A549 (cell line): ENCODE measurements at regions not wholly inside any gene's neighbourhood (a gene's known extent, or its start where the extent isn't known, plus 50 kb on each side); places are given as distances from the start of the nearest gene placed in this dataset.

Source experiments
- ATAC-seq, 2 experiments: fragments of 200-7000 bp in 1 of 2; fragments of >200 bp in 1 of 2; cut with Nextera tagmentation in 1 of 2; cut with Tn5 transposase in 1 of 2; 3 replicates each; pipeline versions ENCODE4 v1.8.0 to v1.9.1; 2018 to 2020; ENCODE audit warnings: mild to moderate bottlenecking in 1 of 2, moderate library complexity in 1 of 2
- CTCF ChIA-PET: fragments of 300-600 bp; sonication (Branson Sonifier 250); formaldehyde crosslinking; extraction: SDS; loops from one replicate; lab custom pipeline; 2021; ENCODE audit warnings: antibody characterized with exemption, inconsistent platforms; lab: Yijun Ruan, JAX
- POLR2A ChIA-PET: fragments of 350-600 bp; formaldehyde crosslinking; extraction: SDS; loops from one replicate; lab custom pipeline; 2021; ENCODE audit warnings: antibody characterized with exemption, inconsistent platforms; lab: Yijun Ruan, JAX
- DNase-seq, 2 experiments: peaks; one replicate each; pipeline versions ENCODE4 v3.0.0 to v3.0.0-alpha.2; 2011 to 2016; ENCODE audit warnings: low read depth in 1 of 2, low spot score in 1 of 2
- FAIRE-seq: peaks from 2 replicates; lab custom pipeline; 2011; peaks lifted over from hg19 to GRCh38; lab: Jason Lieb, UNC
- H3K27ac ChIP-seq, 2 experiments: fragments of >200 bp; sonication (Bioruptor Twin); formaldehyde crosslinking; 3 replicates each; pipeline ENCODE4 v1.5.1; 2016 to 2017
- H3K4me1 ChIP-seq: fragments of >200 bp; sonication (Bioruptor Twin); formaldehyde crosslinking; 3 replicates; pipeline ENCODE4 v1.6.1; 2016
- H3K4me2 ChIP-seq: fragments of >200 bp; sonication (Bioruptor Twin); formaldehyde crosslinking; 3 replicates; pipeline ENCODE4 v1.6.1; 2016
- H3K4me3 ChIP-seq: fragments of >200 bp; sonication (Bioruptor Twin); formaldehyde crosslinking; 3 replicates; pipeline ENCODE4 v1.5.1; 2016
- H3K9me3 ChIP-seq: fragments of >200 bp; sonication (Bioruptor Twin); formaldehyde crosslinking; 3 replicates; pipeline ENCODE4 v1.6.1; 2016
- CBX2 ChIP-seq: fragments of 200-600 bp; sonication (generic); IDR thresholded peaks from 2 replicates; pipeline ENCODE4 v1.6.1; 2016; ENCODE audit warnings: low read depth, mild to moderate bottlenecking, borderline replicate concordance
- CHD2 ChIP-seq: fragments of 150-350 bp; IDR thresholded peaks from 2 replicates; pipeline ENCODE4 v1.6.1; 2014; ENCODE audit warnings: low read length; ENCODE audit not compliant: partially characterized antibody
- E2F6 ChIP-seq: IDR thresholded peaks from 2 replicates; pipeline ENCODE4 v1.6.1; 2012; ENCODE audit warnings: low read depth, borderline replicate concordance
- ELK1 ChIP-seq: fragments of 150-350 bp; IDR thresholded peaks from 2 replicates; pipeline ENCODE4 v1.6.1; 2014; ENCODE audit warnings: low read depth, mild to moderate bottlenecking, low read length
- FOSL2 ChIP-seq, 2 experiments: fragments of 450-650 bp in 1 of 2; fragments of >200 bp in 1 of 2; sonication (Bioruptor Twin) in 1 of 2; formaldehyde crosslinking; IDR thresholded peaks; 2 replicates each; pipeline versions ENCODE4 v1.5.0 to v1.6.1; 2016 to 2020; ENCODE audit warnings: mild to moderate bottlenecking in 1 of 2, moderate library complexity in 1 of 2
- FOXS1 ChIP-seq: fragments of 250-450 bp; sonication (Bioruptor Pico); IDR thresholded peaks from 2 replicates; pipeline ENCODE4 v1.5.0; 2020; ENCODE audit warnings: mild to moderate bottlenecking, moderate library complexity
- HDAC2 ChIP-seq: fragments of 200-600 bp; sonication (generic); IDR thresholded peaks from 2 replicates; pipeline ENCODE4 v1.6.1; 2016
- HOXB13 ChIP-seq: fragments of 250-450 bp; sonication (Bioruptor Pico); IDR thresholded peaks from 2 replicates; pipeline ENCODE4 v1.5.0; 2020; ENCODE audit warnings: low read depth, mild to moderate bottlenecking, moderate library complexity
- HOXB5 ChIP-seq: fragments of 250-450 bp; sonication (Bioruptor Pico); IDR thresholded peaks from 2 replicates; pipeline ENCODE4 v1.5.0; 2020; ENCODE audit warnings: mild to moderate bottlenecking, moderate library complexity
- KDM1A ChIP-seq: fragments of 200-600 bp; sonication (generic); IDR thresholded peaks from 2 replicates; pipeline ENCODE4 v1.6.1; 2016; ENCODE audit warnings: low read depth, mild to moderate bottlenecking
- KDM5A ChIP-seq: fragments of 200-600 bp; sonication (generic); IDR thresholded peaks from 2 replicates; pipeline ENCODE4 v1.6.1; 2016; ENCODE audit warnings: antibody characterized with exemption, mild to moderate bottlenecking
- MAFK ChIP-seq: fragments of 450-650 bp; IDR thresholded peaks from 2 replicates; pipeline ENCODE4 v1.6.1; 2014; ENCODE audit not compliant: partially characterized antibody
- MAZ ChIP-seq: fragments of 150-350 bp; IDR thresholded peaks from 2 replicates; pipeline ENCODE4 v1.6.1; 2014; ENCODE audit warnings: antibody characterized with exemption, low read depth, low read length, borderline replicate concordance
- MYC ChIP-seq: IDR thresholded peaks from 2 replicates; pipeline ENCODE4 v1.6.1; 2012; ENCODE audit warnings: mild to moderate bottlenecking, inconsistent platforms, low read length, improper control_type of control experiment, borderline replicate concordance
- NPAS2 ChIP-seq: fragments of 250-450 bp; sonication (Bioruptor Pico); IDR thresholded peaks from 2 replicates; pipeline ENCODE4 v1.8.0; 2022; ENCODE audit warnings: mild to moderate bottlenecking, moderate library complexity, borderline replicate concordance
- PBX3 ChIP-seq: IDR thresholded peaks from 2 replicates; pipeline ENCODE4 v1.6.1; 2012
- PHF8 ChIP-seq: fragments of 200-600 bp; sonication (generic); IDR thresholded peaks from 2 replicates; pipeline ENCODE4 v1.6.1; 2016; ENCODE audit warnings: low read depth, mild to moderate bottlenecking, antibody characterized with exemption, moderate library complexity, borderline replicate concordance
- POLR2A ChIP-seq: IDR thresholded peaks from 2 replicates; pipeline ENCODE4 v1.6.1; 2012; ENCODE audit warnings: mild to moderate bottlenecking, low read length
- RAD21 ChIP-seq, 2 experiments: fragments of >200 bp in 1 of 2; sonication (Bioruptor Twin) in 1 of 2; formaldehyde crosslinking in 1 of 2; IDR thresholded peaks in 1 of 2; conservative IDR thresholded peaks in 1 of 2; 2 replicates in 1 of 2; 3 replicates in 1 of 2; pipeline ENCODE4 v1.6.1; 2012 to 2018; ENCODE audit warnings: inconsistent platforms in 1 of 2
- RARB ChIP-seq: fragments of 250-450 bp; sonication (Bioruptor Pico); IDR thresholded peaks from 2 replicates; pipeline ENCODE4 v1.8.0; 2021; ENCODE audit warnings: mild to moderate bottlenecking, moderate library complexity
- REST ChIP-seq: fragments of 200-600 bp; sonication (generic); IDR thresholded peaks from 2 replicates; pipeline ENCODE4 v1.6.1; 2016; ENCODE audit warnings: antibody characterized with exemption, mild to moderate bottlenecking, moderate library complexity
- RFX5 ChIP-seq: fragments of 450-650 bp; IDR thresholded peaks from 2 replicates; pipeline ENCODE4 v1.7.1; 2014; ENCODE audit warnings: antibody characterized with exemption, mild to moderate bottlenecking, moderate library complexity
- SREBF2 ChIP-seq: fragments of 450-650 bp; IDR thresholded peaks from 2 replicates; pipeline ENCODE4 v1.6.1; 2014; ENCODE audit warnings: mild to moderate bottlenecking, moderate library complexity
- TFCP2L1 ChIP-seq: fragments of 250-450 bp; sonication (Bioruptor Pico); IDR thresholded peaks from 2 replicates; pipeline ENCODE4 v1.5.0; 2021; ENCODE audit warnings: mild to moderate bottlenecking
- TP53 ChIP-seq: fragments of 250-450 bp; sonication (Bioruptor Pico); IDR thresholded peaks from 2 replicates; pipeline ENCODE4 v1.5.0; 2021; ENCODE audit warnings: mild to moderate bottlenecking, moderate library complexity
- USF2 ChIP-seq: fragments of 450-650 bp; IDR thresholded peaks from 2 replicates; pipeline ENCODE4 v1.6.1; 2014; ENCODE audit warnings: antibody characterized with exemption
- ZC3H11A ChIP-seq: fragments of 450-650 bp; IDR thresholded peaks from 2 replicates; pipeline ENCODE4 v1.6.1; 2014; ENCODE audit warnings: antibody characterized with exemption, mild to moderate bottlenecking
- ZFP36 ChIP-seq: fragments of 450-650 bp; IDR thresholded peaks from 2 replicates; pipeline ENCODE4 v1.6.1; 2014; ENCODE audit warnings: borderline replicate concordance; ENCODE audit not compliant: partially characterized antibody
- ZSCAN20 ChIP-seq: fragments of 250-450 bp; sonication (Bioruptor Pico); IDR thresholded peaks from 2 replicates; pipeline ENCODE4 v1.8.0; 2022; ENCODE audit warnings: mild to moderate bottlenecking, moderate library complexity
- WGBS: methylation state at CpG from one replicate; pipeline ENCODE4 v1.1.6; 2017; ENCODE audit errors: missing lambda C conversion rate; 5-methylcytosine and 5-hydroxymethylcytosine counted together

- DNase-seq, result no peak
- POLR2A ChIA-PET, result no interaction called here
- ATAC-seq, result no peak
- no peak overlapping the region for H3K4me3 ChIP-seq
- CTCF ChIA-PET, result interaction anchor here (1.0 kb wide), 1 partner anchor 33 kb away, joined by 3 read pairs; no protein-coding TSS in a partner anchor
- H3K27ac ChIP-seq, result no peak overlapping the region
- no peak overlapping the region for H3K4me2 ChIP-seq
- TF ChIP-seq SREBF2 (no peak), HOXB13 (CRISPR knock-in tag) (no peak), ZC3H11A (no peak), HOXB5 (no peak), CHD2 (no peak), HDAC2 (no peak), FOXS1 (no peak), POLR2A (no peak), FOSL2 (IDR thresholded peaks at IDR 0.05) (no peak), FOSL2 (CRISPR knock-in tag; IDR thresholded peaks at IDR 0.05) (no peak), TFCP2L1 (CRISPR knock-in tag) (no peak), ZSCAN20 (no peak), PHF8 (no peak), NPAS2 (CRISPR knock-in tag) (no peak), REST (no peak), KDM1A (no peak), MYC (no peak), E2F6 (no peak)
- no peak for FAIRE-seq
- no peaks in the 10 kb centered on the region; the same call in 2 of the 3 replicates for H3K9me3 ChIP-seq
- H3K4me1 ChIP-seq, result no peaks in the 10 kb centered on the region
These were observed 453.4 kb upstream of the ROBO2 start for GRCh38 chr3:76586471-76586870.

- Histone ChIP-seq H3K27ac (no peak overlapping the region), H3K4me3 (no peak overlapping the region), H3K9me3 (peaks cover 2% of the 10 kb centered on the region; the same call in 2 of the 3 replicates), H3K4me1 (no peaks in the 10 kb centered on the region), H3K4me2 (no peak overlapping the region)
- WGBS, result 5% methylated on average over 11 of the region's 11 CpGs
- ChIA-PET CTCF (interaction anchor here (0.5 kb wide), 1 partner anchor 148 kb away, joined by 3 read pairs; no protein-coding TSS in a partner anchor), POLR2A (no interaction called here)
- no peak for ATAC-seq
- FAIRE-seq, result no peak
- DNase-seq, result no peak
- TF ChIP-seq ZFP36 (no peak), KDM5A (no peak), RFX5 (no peak), REST (no peak), TFCP2L1 (CRISPR knock-in tag) (no peak), RARB (CRISPR knock-in tag) (no peak), TP53 (no peak), MAFK (no peak), CBX2 (no peak), USF2 (no peak), ELK1 (no peak), PBX3 (no peak), RAD21 (conservative IDR thresholded peaks at IDR 0.05 in 1 of 2, IDR thresholded peaks at IDR 0.05 in 1 of 2) (no peak), MAZ (no peak)
These were observed 429.7 kb upstream of the ROBO2 start for GRCh38 chr3:76610150-76610549.
